HCT116 (cell line): ENCODE measurements at regions not wholly inside any gene's neighbourhood (a gene's known extent, or its start where the extent isn't known, plus 50 kb on each side); places are given as distances from the start of the nearest gene placed in this dataset.

ENCODE experiments used
- ATAC-seq: fragments of 200-7000 bp; cut with Tn5 transposase; 2 replicates; pipeline ENCODE4 v1.9.1; 2020; ENCODE audit warnings: mild to moderate bottlenecking, moderate library complexity
- BruUV-seq: library from RNA; stranded (reverse); fragments of 400-500 nt; replicated peaks from 2 replicates; lab custom pipeline; 2021; lab: Mats Ljungman, UMichigan
- CTCF ChIA-PET: fragments of 300-600 bp; sonication (Branson Sonifier 250); formaldehyde crosslinking; loops from one replicate; lab custom pipeline; 2021; ENCODE audit warnings: antibody characterized with exemption; lab: Charles Lee
- POLR2A ChIA-PET: fragments of 300-600, 350-600 bp; sonication (Branson Sonifier 250); formaldehyde crosslinking; loops from one replicate; lab custom pipeline; 2021; ENCODE audit warnings: antibody characterized with exemption; lab: Charles Lee
- RAD21 ChIA-PET, 2 experiments: fragments of 300-600 bp; sonication (Branson Sonifier 250); formaldehyde crosslinking; loops; one replicate each; lab custom pipeline; 2023; ENCODE audit warnings: low total read pairs in 2 of 2; ENCODE audit not compliant: uncharacterized antibody in 2 of 2, unreplicated experiment in 2 of 2, low non-redundant PET in 1 of 2; lab: Charles Lee
- DNase-seq: peaks from one replicate; pipeline ENCODE4 v3.0.0-alpha.2; 2010; ENCODE audit warnings: low read depth, low spot score
- H2AFZ ChIP-seq: fragments of 200-600 bp; shearing (Covaris generic), sonication (generic); 2 replicates; pipeline ENCODE4 v1.6.1; 2017; ENCODE audit warnings: low read depth, mixed run types, mixed read lengths, antibody characterized with exemption, low read length; ENCODE audit not compliant: poor library complexity, severe bottlenecking
- H3K27ac ChIP-seq: 2 replicates; pipeline ENCODE4 v1.5.1; 2012; ENCODE audit warnings: low read depth, low read length
- H3K27me3 ChIP-seq: fragments of 200-600 bp; sonication (generic); 2 replicates; pipeline ENCODE4 v1.6.1; 2016; ENCODE audit warnings: mixed run types, low read length, mixed read lengths; ENCODE audit not compliant: insufficient read depth
- H3K36me3 ChIP-seq, 2 experiments: fragments of 200-500 bp in 1 of 2; fragments of 200-600 bp in 1 of 2; sonication (Bioruptor generic) in 1 of 2; sonication (generic) in 1 of 2; 2 replicates each; pipeline versions ENCODE4 v1.5.1 to v1.6.1; 2014 to 2016; ENCODE audit warnings: low read length in 2 of 2, inconsistent platforms in 1 of 2, mixed read lengths in 1 of 2, mixed run types in 1 of 2; ENCODE audit not compliant: insufficient read depth in 2 of 2, control insufficient read depth in 1 of 2
- H3K4me1 ChIP-seq, 2 experiments: fragments of 200-600 bp in 1 of 2; sonication (generic) in 1 of 2; 2 replicates each; pipeline versions ENCODE4 v1.5.1 to v1.6.1; 2012 to 2017; ENCODE audit warnings: low read length in 2 of 2, inconsistent platforms in 1 of 2, mild to moderate bottlenecking in 1 of 2, mixed read lengths in 1 of 2, mixed run types in 1 of 2, moderate library complexity in 1 of 2; ENCODE audit not compliant: insufficient read depth in 2 of 2, control insufficient read depth in 1 of 2
- H3K4me2 ChIP-seq: fragments of 200-600 bp; sonication (generic); 2 replicates; pipeline ENCODE4 v1.6.1; 2017; ENCODE audit warnings: mixed run types, low read length, mixed read lengths
- H3K4me3 ChIP-seq, 2 experiments: fragments of 200-600 bp in 1 of 2; sonication (generic) in 1 of 2; replicated peaks in 1 of 2; 2 replicates each; pipeline ENCODE4 v1.5.1; 2011 to 2016; ENCODE audit warnings: low read length in 2 of 2, control low read depth in 1 of 2, low read depth in 1 of 2, mild to moderate bottlenecking in 1 of 2, mixed read lengths in 1 of 2, mixed run types in 1 of 2
- H3K79me2 ChIP-seq: fragments of 200-600 bp; sonication (generic); 2 replicates; pipeline ENCODE4 v1.6.1; 2017; ENCODE audit warnings: mild to moderate bottlenecking, mixed run types, low read length, moderate library complexity, mixed read lengths; ENCODE audit not compliant: insufficient read depth
- H3K9ac ChIP-seq: fragments of 200-600 bp; sonication (generic); 2 replicates; pipeline ENCODE4 v1.6.1; 2016; ENCODE audit warnings: low read length, mixed read lengths
- H3K9me2 ChIP-seq: fragments of 200-600 bp; sonication (generic), shearing (Covaris generic); 2 replicates; pipeline ENCODE4 v1.6.1; 2017; ENCODE audit warnings: mixed run types, mild to moderate bottlenecking, moderate library complexity; ENCODE audit not compliant: insufficient read depth
- H3K9me3 ChIP-seq, 2 experiments: fragments of 200-500 bp in 1 of 2; fragments of 200-600 bp in 1 of 2; sonication (Bioruptor generic) in 1 of 2; sonication (generic) in 1 of 2; 2 replicates each; pipeline ENCODE4 v1.6.1; 2014 to 2017; ENCODE audit warnings: low read length in 2 of 2, mixed read lengths in 2 of 2, inconsistent platforms in 1 of 2, low read depth in 1 of 2, mild to moderate bottlenecking in 1 of 2, mixed run types in 1 of 2, moderate library complexity in 1 of 2; ENCODE audit not compliant: control insufficient read depth in 1 of 2, insufficient read depth in 1 of 2
- H4K20me1 ChIP-seq: fragments of 200-600 bp; sonication (generic), shearing (Covaris generic); 2 replicates; pipeline ENCODE4 v1.6.1; 2017; ENCODE audit warnings: mixed run types, mild to moderate bottlenecking, moderate library complexity; ENCODE audit not compliant: insufficient read depth
- ATF3 ChIP-seq: IDR thresholded peaks from 2 replicates; pipeline ENCODE4 v1.6.1; 2012
- CBX3 ChIP-seq: IDR thresholded peaks from 2 replicates; pipeline ENCODE4 v1.6.1; 2012; ENCODE audit warnings: low read depth
- CEBPB ChIP-seq: IDR thresholded peaks from 2 replicates; pipeline ENCODE4 v1.6.1; 2012; ENCODE audit warnings: low read depth
- EGR1 ChIP-seq: IDR thresholded peaks from 2 replicates; pipeline ENCODE4 v1.6.1; 2012; ENCODE audit warnings: low read depth
- ELF1 ChIP-seq: IDR thresholded peaks from 2 replicates; pipeline ENCODE4 v1.6.1; 2012; ENCODE audit warnings: low read depth, borderline replicate concordance
- EZH2 ChIP-seq: fragments of 200-600 bp; sonication (generic); IDR thresholded peaks from 2 replicates; pipeline ENCODE4 v1.6.1; 2017; ENCODE audit warnings: antibody characterized with exemption, mixed run types
- FOSL1 ChIP-seq: IDR thresholded peaks from 2 replicates; pipeline ENCODE4 v1.6.1; 2012; ENCODE audit warnings: low read depth
- JUND ChIP-seq: IDR thresholded peaks from 2 replicates; pipeline ENCODE4 v1.6.1; 2012
- MAX ChIP-seq: IDR thresholded peaks from 2 replicates; pipeline ENCODE4 v1.6.1; 2012
- POLR2A ChIP-seq: IDR thresholded peaks from 2 replicates; pipeline ENCODE4 v1.7.0; 2011; ENCODE audit warnings: borderline replicate concordance; ENCODE audit not compliant: insufficient read depth, insufficient read length; ENCODE audit errors: extremely low read depth
- POLR2AphosphoS5 ChIP-seq: IDR thresholded peaks from 2 replicates; pipeline ENCODE4 v1.6.1; 2011; ENCODE audit warnings: mild to moderate bottlenecking, low read depth, low read length, moderate library complexity
- RAD21 ChIP-seq: IDR thresholded peaks from 2 replicates; pipeline ENCODE4 v1.6.1; 2012; ENCODE audit warnings: low read depth, mild to moderate bottlenecking
- SIN3A ChIP-seq: IDR thresholded peaks from 2 replicates; pipeline ENCODE4 v1.6.1; 2012; ENCODE audit warnings: low read depth
- SP1 ChIP-seq: IDR thresholded peaks from 2 replicates; pipeline ENCODE4 v1.6.1; 2012; ENCODE audit warnings: low read depth
- TCF7L2 ChIP-seq: IDR thresholded peaks from 2 replicates; pipeline ENCODE4 v1.7.0; 2011; ENCODE audit warnings: borderline replicate concordance, inconsistent platforms; ENCODE audit not compliant: insufficient read depth, insufficient read length; ENCODE audit errors: extremely low read depth
- ZFX ChIP-seq: fragments of 450-650 bp; IDR thresholded peaks from 2 replicates; pipeline ENCODE4 v1.6.1; 2017
- ZNF274 ChIP-seq: fragments of 200-500 bp; sonication (Bioruptor generic); IDR thresholded peaks from 2 replicates; pipeline ENCODE4 v1.6.1; 2014; ENCODE audit warnings: mild to moderate bottlenecking, low read depth, low read length, inconsistent platforms
- intact Hi-C: fragments of 100-400 bp; cut with micrococcal nuclease; formaldehyde crosslinking; loops from 2 replicates; pipeline ENCODE4 v1.10.0; 2022
- TF ChIP-seq, protein P1 (sequence below): IDR thresholded peaks from 2 replicates; pipeline ENCODE4 v1.6.1; 2011; ENCODE audit warnings: mild to moderate bottlenecking, low read length, moderate library complexity; ENCODE audit not compliant: insufficient replicate concordance; ENCODE audit errors: extremely low read depth

DNA sequence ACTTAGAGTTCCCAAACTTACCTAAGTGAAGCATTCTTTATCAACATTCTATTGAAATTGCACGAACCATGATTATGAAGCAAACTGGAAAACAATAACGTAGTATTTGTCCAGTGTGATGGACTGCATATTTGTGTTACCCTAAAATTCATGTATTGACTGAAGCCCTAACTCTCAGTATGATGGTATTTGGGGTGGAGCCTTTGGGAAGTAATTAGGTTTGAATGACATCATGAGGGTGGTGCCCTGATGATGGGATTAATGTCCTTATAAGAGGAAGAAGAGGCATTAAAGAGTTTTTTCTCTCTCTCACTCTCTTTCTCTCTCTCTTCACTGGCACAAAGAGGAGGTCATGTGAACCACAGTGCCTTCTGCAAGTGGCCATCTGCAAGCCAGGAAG lies 365.4 kb upstream of the PTGER4 start:
- H3K36me3 ChIP-seq, result no peaks in the 10 kb centered on the region
- H3K79me2 ChIP-seq, result no peaks in the 10 kb centered on the region
- no peak overlapping the region for H3K9ac ChIP-seq
- no peak overlapping the region for H3K4me2 ChIP-seq
- TF ChIP-seq MAX (no peak), POLR2A (no peak), CBX3 (no peak)
- no TSS peak for BruUV-seq
- DNase-seq (no peak), ATAC-seq (no peak)
- ChIA-PET RAD21 (no interaction called here), CTCF (no interaction called here), POLR2A (no interaction called here)
- H4K20me1 ChIP-seq, result no peaks in the 10 kb centered on the region
- H3K4me1 ChIP-seq, result no peaks in the 10 kb centered on the region
- no peaks in the 10 kb centered on the region for H3K27me3 ChIP-seq
- H3K4me3 ChIP-seq, result no peak overlapping the region
- no peaks in the 10 kb centered on the region for H3K9me3 ChIP-seq
- H3K9me2 ChIP-seq, result no peaks in the 10 kb centered on the region
- no peak overlapping the region for H3K27ac ChIP-seq
- intact Hi-C loops, result no loop called here
- no peak overlapping the region for H2AFZ ChIP-seq

- H3K4me2 ChIP-seq, result no peak overlapping the region
- intact Hi-C loops, result no loop called here
- H3K4me1 ChIP-seq, result no peaks in the 10 kb centered on the region
- H4K20me1 ChIP-seq, result no peaks in the 10 kb centered on the region
- no peak overlapping the region for H3K4me3 ChIP-seq
- H3K9ac ChIP-seq, result no peak overlapping the region
- no TSS peak for BruUV-seq
- H2AFZ ChIP-seq, result no peak overlapping the region
- RAD21 ChIA-PET, result no interaction called here
- H3K79me2 ChIP-seq, result no peaks in the 10 kb centered on the region
- H3K9me3 ChIP-seq, result no peaks in the 10 kb centered on the region
- H3K36me3 ChIP-seq, result no peaks in the 10 kb centered on the region
- ATAC-seq, result no peak
- POLR2A ChIA-PET, result no interaction called here
- TF ChIP-seq POLR2A (no peak), SIN3A (no peak), ELF1 (no peak), ZNF274 (no peak), TCF7L2 (no peak), CEBPB (no peak), ATF3 (no peak), EGR1 (no peak), SP1 (no peak), MAX (no peak), POLR2AphosphoS5 (no peak), CBX3 (no peak), EZH2 (no peak), ZFX (no peak), JUND (no peak), RAD21 (no peak), FOSL1 (no peak)
- TF ChIP-seq, protein P1, sequence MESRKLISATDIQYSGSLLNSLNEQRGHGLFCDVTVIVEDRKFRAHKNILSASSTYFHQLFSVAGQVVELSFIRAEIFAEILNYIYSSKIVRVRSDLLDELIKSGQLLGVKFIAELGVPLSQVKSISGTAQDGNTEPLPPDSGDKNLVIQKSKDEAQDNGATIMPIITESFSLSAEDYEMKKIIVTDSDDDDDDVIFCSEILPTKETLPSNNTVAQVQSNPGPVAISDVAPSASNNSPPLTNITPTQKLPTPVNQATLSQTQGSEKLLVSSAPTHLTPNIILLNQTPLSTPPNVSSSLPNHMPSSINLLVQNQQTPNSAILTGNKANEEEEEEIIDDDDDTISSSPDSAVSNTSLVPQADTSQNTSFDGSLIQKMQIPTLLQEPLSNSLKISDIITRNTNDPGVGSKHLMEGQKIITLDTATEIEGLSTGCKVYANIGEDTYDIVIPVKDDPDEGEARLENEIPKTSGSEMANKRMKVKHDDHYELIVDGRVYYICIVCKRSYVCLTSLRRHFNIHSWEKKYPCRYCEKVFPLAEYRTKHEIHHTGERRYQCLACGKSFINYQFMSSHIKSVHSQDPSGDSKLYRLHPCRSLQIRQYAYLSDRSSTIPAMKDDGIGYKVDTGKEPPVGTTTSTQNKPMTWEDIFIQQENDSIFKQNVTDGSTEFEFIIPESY, result no peak
- H3K27me3 ChIP-seq, result no peaks in the 10 kb centered on the region
- DNase-seq, result no peak
- CTCF ChIA-PET, result no interaction called here
- no peaks in the 10 kb centered on the region for H3K9me2 ChIP-seq
- H3K27ac ChIP-seq, result no peak overlapping the region
Observed at GRCh38 chr5:40312205-40312604, 367.5 kb upstream of the PTGER4 start.
